Mesothelial cell of epicardium (in vitro differentiated cells): ENCODE measurements at regions not wholly inside any gene's neighbourhood (a gene's known extent, or its start where the extent isn't known, plus 50 kb on each side); places are given as distances from the start of the nearest gene placed in this dataset.

ENCODE experiments used
- DNase-seq, 2 experiments: peaks; one replicate each; pipeline ENCODE4 v3.0.0; 2021; ENCODE audit warnings: low spot score in 2 of 2; ENCODE audit not compliant: unreplicated experiment in 2 of 2
- H3K27ac Mint-ChIP-seq: 2 replicates; pipeline ENCODE4 v1.8.0; 2021; ENCODE audit warnings: mixed read lengths
- H3K27me3 Mint-ChIP-seq: 2 replicates; pipeline ENCODE4 v1.8.0; 2021; ENCODE audit warnings: low read depth, mixed read lengths
- H3K36me3 Mint-ChIP-seq: 2 replicates; pipeline ENCODE4 v1.8.0; 2021; ENCODE audit warnings: mixed read lengths
- H3K4me1 Mint-ChIP-seq: 2 replicates; pipeline ENCODE4 v1.8.0; 2021; ENCODE audit warnings: mixed read lengths
- H3K4me3 Mint-ChIP-seq: 2 replicates; pipeline ENCODE4 v1.8.0; 2021; ENCODE audit warnings: mild to moderate bottlenecking, moderate library complexity, mixed read lengths
- H3K9me3 Mint-ChIP-seq: 2 replicates; pipeline ENCODE4 v1.8.0; 2021; ENCODE audit warnings: mixed read lengths
- TF ChIP-seq, protein P1 (sequence below): fragments of 200-600 bp; sonication (generic); IDR thresholded peaks from one replicate; pipeline ENCODE4 v1.5.0; 2021; ENCODE audit warnings: antibody characterized with exemption; ENCODE audit not compliant: unreplicated experiment

DNA sequence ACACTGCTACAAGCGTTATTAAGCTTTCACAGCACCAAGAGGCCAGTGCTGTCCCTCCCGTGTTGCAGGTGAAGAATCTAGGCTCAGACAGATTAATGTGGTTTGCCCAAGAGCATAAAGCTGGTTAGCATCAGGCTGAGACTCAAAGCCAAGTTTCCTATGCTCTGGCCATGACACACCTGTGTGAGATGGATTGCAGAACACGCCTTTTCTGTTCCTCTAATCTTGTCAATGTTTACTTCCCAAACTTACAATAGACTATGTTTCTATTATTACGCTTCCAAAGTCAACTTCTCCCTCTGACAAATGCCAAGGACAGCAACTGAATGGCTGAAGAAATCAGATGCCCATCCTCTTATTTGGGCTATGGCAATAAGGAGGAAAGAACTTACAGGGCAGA is 138.4 kb upstream of the SLIT3 start:
- H3K4me3 Mint-ChIP-seq = no peak overlapping the region
- H3K4me1 Mint-ChIP-seq = peaks cover 8% of the 10 kb centered on the region
- H3K27me3 Mint-ChIP-seq = peaks cover 25% of the 10 kb centered on the region
- H3K9me3 Mint-ChIP-seq = no peaks in the 10 kb centered on the region
- no peak overlapping the region for H3K27ac Mint-ChIP-seq
- TF ChIP-seq, protein P1, sequence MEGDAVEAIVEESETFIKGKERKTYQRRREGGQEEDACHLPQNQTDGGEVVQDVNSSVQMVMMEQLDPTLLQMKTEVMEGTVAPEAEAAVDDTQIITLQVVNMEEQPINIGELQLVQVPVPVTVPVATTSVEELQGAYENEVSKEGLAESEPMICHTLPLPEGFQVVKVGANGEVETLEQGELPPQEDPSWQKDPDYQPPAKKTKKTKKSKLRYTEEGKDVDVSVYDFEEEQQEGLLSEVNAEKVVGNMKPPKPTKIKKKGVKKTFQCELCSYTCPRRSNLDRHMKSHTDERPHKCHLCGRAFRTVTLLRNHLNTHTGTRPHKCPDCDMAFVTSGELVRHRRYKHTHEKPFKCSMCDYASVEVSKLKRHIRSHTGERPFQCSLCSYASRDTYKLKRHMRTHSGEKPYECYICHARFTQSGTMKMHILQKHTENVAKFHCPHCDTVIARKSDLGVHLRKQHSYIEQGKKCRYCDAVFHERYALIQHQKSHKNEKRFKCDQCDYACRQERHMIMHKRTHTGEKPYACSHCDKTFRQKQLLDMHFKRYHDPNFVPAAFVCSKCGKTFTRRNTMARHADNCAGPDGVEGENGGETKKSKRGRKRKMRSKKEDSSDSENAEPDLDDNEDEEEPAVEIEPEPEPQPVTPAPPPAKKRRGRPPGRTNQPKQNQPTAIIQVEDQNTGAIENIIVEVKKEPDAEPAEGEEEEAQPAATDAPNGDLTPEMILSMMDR = no peak
- H3K36me3 Mint-ChIP-seq = no peaks in the 10 kb centered on the region
- no peak for DNase-seq

GRCh38 chr5:169435506-169436229 is 134.7 kb upstream of the SLIT3 start:
- no peak for DNase-seq
- peaks cover 16% of the 10 kb centered on the region for H3K4me1 Mint-ChIP-seq
- H3K36me3 Mint-ChIP-seq = no peaks in the 10 kb centered on the region
- no peak overlapping the region for H3K27ac Mint-ChIP-seq
- H3K9me3 Mint-ChIP-seq = no peaks in the 10 kb centered on the region
- H3K27me3 Mint-ChIP-seq = peaks cover 17% of the 10 kb centered on the region
- no peak overlapping the region for H3K4me3 Mint-ChIP-seq
- TF ChIP-seq, protein P1 = no peak

GRCh38 chr5:169433221-169433651 is 132.3 kb upstream of the SLIT3 start:
- H3K27me3 Mint-ChIP-seq = peaks cover 11% of the 10 kb centered on the region
- peak overlapping the region; percentile 31 for H3K27ac Mint-ChIP-seq
- TF ChIP-seq, protein P1 = no peak

DNA sequence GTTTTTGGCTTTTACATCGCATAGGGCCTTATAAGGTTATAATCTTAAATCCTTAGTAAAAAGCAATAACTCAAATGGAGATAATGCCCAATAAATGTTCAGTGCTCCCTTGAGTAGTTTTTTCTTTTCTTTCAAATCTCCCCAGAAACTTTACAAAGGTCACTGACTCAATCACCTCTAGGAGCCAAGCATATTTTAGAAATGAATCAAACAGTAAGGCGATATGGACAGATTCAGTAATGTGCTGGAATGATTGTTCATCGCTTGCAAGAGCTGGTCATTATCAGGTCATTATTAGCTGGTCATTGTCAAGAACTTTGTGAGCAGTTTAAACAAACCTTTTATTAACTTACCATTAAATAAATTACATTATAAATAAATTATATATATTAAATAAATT is 130.4 kb upstream of the SLIT3 start:
- TF ChIP-seq, protein P1 = no peak
- no peak overlapping the region for H3K27ac Mint-ChIP-seq
- peaks cover 14% of the 10 kb centered on the region for H3K4me1 Mint-ChIP-seq
- H3K27me3 Mint-ChIP-seq = no peaks in the 10 kb centered on the region
- no peaks in the 10 kb centered on the region for H3K9me3 Mint-ChIP-seq
- H3K4me3 Mint-ChIP-seq = no peak overlapping the region
- DNase-seq = no peak
- H3K36me3 Mint-ChIP-seq = no peaks in the 10 kb centered on the region

More at GRCh38 chr5:169433221-169433651, 132.3 kb upstream of the SLIT3 start:
- Mint-ChIP-seq H3K4me3 (no peak overlapping the region), H3K36me3 (no peaks in the 10 kb centered on the region), H3K4me1 (peaks cover 14% of the 10 kb centered on the region), H3K9me3 (no peaks in the 10 kb centered on the region)
- no peak for DNase-seq

- H3K27me3 Mint-ChIP-seq = no peaks in the 10 kb centered on the region
- no peak overlapping the region for H3K4me3 Mint-ChIP-seq
- H3K36me3 Mint-ChIP-seq = no peaks in the 10 kb centered on the region
- TF ChIP-seq, protein P1 = no peak
- no peak for DNase-seq
- no peaks in the 10 kb centered on the region for H3K9me3 Mint-ChIP-seq
- H3K4me1 Mint-ChIP-seq = peaks cover 14% of the 10 kb centered on the region
- no peak overlapping the region for H3K27ac Mint-ChIP-seq
These were observed 129.7 kb upstream of the SLIT3 start for GRCh38 chr5:169430671-169431070.
